ENCODE measurements at regions not wholly inside any gene's neighbourhood (a gene's known extent, or its start where the extent isn't known, plus 50 kb on each side); places are given as distances from the start of the nearest gene placed in this dataset.

- CTCF ChIA-PET, result no interaction called here
- intact Hi-C loops (cut with micrococcal nuclease), result no loop called here
- Mint-ChIP-seq H3K4me1 (ENCODE audit: low read depth) (no peaks in the 10 kb centered on the region), H3K36me3 (ENCODE audit: low read depth) (no peaks in the 10 kb centered on the region), H3K4me3 (no peak overlapping the region), H3K27me3 (ENCODE audit: low read depth) (no peaks in the 10 kb centered on the region), H3K27ac (no peak overlapping the region), H3K9me3 (no peaks in the 10 kb centered on the region)
- DNase-seq, result no peak
Measured at GRCh38 chr2:33877348-33878016, 278.4 kb upstream of the FAM98A start.

GRCh38 chr2:33873076-33873605, 274.0 kb upstream of the FAM98A start:
- no peak overlapping the region for H3K4me3 Mint-ChIP-seq
- H3K36me3 Mint-ChIP-seq (ENCODE audit: low read depth), result no peaks in the 10 kb centered on the region
- no peaks in the 10 kb centered on the region for H3K4me1 Mint-ChIP-seq (ENCODE audit: low read depth)
- no peaks in the 10 kb centered on the region for H3K27me3 Mint-ChIP-seq (ENCODE audit: low read depth)
- CTCF ChIA-PET, result no interaction called here
- no peak overlapping the region for H3K27ac Mint-ChIP-seq
- intact Hi-C loops (cut with micrococcal nuclease), result no loop called here
- peaks cover 11% of the 10 kb centered on the region for H3K9me3 Mint-ChIP-seq
- no peak for DNase-seq

- DNase-seq, result no peak
- no peak overlapping the region for H3K27ac Mint-ChIP-seq
- intact Hi-C loops (cut with micrococcal nuclease), result no loop called here
- CTCF ChIA-PET, result no interaction called here
- peaks cover 2% of the 10 kb centered on the region for H3K9me3 Mint-ChIP-seq
- peaks cover 7% of the 10 kb centered on the region for H3K4me1 Mint-ChIP-seq (ENCODE audit: low read depth)
- no peaks in the 10 kb centered on the region for H3K27me3 Mint-ChIP-seq (ENCODE audit: low read depth)
- H3K36me3 Mint-ChIP-seq (ENCODE audit: low read depth), result no peaks in the 10 kb centered on the region
- no peak overlapping the region for H3K4me3 Mint-ChIP-seq
Measured at GRCh38 chr2:33859811-33860461, 260.8 kb upstream of the FAM98A start.

GRCh38 chr2:33859176-33859575, 260.1 kb upstream of the FAM98A start:
- no peak overlapping the region for H3K4me3 Mint-ChIP-seq
- intact Hi-C loops (cut with micrococcal nuclease), result no loop called here
- CTCF ChIA-PET, result no interaction called here

GRCh38 chr2:33848486-33848885, 249.4 kb upstream of the FAM98A start:
- CTCF ChIA-PET, result no interaction called here
- Mint-ChIP-seq H3K4me3 (no peak overlapping the region), H3K27ac (no peak overlapping the region), H3K27me3 (ENCODE audit: low read depth) (no peaks in the 10 kb centered on the region), H3K4me1 (ENCODE audit: low read depth) (no peaks in the 10 kb centered on the region), H3K36me3 (ENCODE audit: low read depth) (peaks cover 1% of the 10 kb centered on the region), H3K9me3 (peaks cover 16% of the 10 kb centered on the region)
- no peak for DNase-seq
- intact Hi-C loops (cut with micrococcal nuclease), result no loop called here

More at GRCh38 chr2:33859176-33859575, 260.1 kb upstream of the FAM98A start:
- DNase-seq, result no peak
- Mint-ChIP-seq H3K9me3 (peaks cover 4% of the 10 kb centered on the region), H3K36me3 (ENCODE audit: low read depth) (no peaks in the 10 kb centered on the region), H3K4me1 (ENCODE audit: low read depth) (peaks cover 7% of the 10 kb centered on the region), H3K27ac (no peak overlapping the region), H3K27me3 (ENCODE audit: low read depth) (no peaks in the 10 kb centered on the region)

- Mint-ChIP-seq H3K4me3 (no peak overlapping the region), H3K27me3 (ENCODE audit: low read depth) (no peaks in the 10 kb centered on the region), H3K4me1 (ENCODE audit: low read depth) (no peaks in the 10 kb centered on the region), H3K36me3 (ENCODE audit: low read depth) (no peaks in the 10 kb centered on the region), H3K27ac (no peak overlapping the region), H3K9me3 (peaks cover 2% of the 10 kb centered on the region)
- DNase-seq, result no peak
- CTCF ChIA-PET, result no interaction called here
- intact Hi-C loops (cut with micrococcal nuclease), result no loop called here
Measured at GRCh38 chr2:33839791-33840190, 240.7 kb upstream of the FAM98A start.

GRCh38 chr2:33836628-33837027, 237.5 kb upstream of the FAM98A start:
- Mint-ChIP-seq H3K4me1 (ENCODE audit: low read depth) (no peaks in the 10 kb centered on the region), H3K27ac (no peak overlapping the region)

GRCh38 chr2:33835911-33836310, 236.8 kb upstream of the FAM98A start:
- Mint-ChIP-seq H3K9me3 (peaks cover 2% of the 10 kb centered on the region), H3K27ac (no peak overlapping the region), H3K4me3 (no peak overlapping the region), H3K4me1 (ENCODE audit: low read depth) (no peaks in the 10 kb centered on the region), H3K36me3 (ENCODE audit: low read depth) (no peaks in the 10 kb centered on the region), H3K27me3 (ENCODE audit: low read depth) (no peaks in the 10 kb centered on the region)
- intact Hi-C loops (cut with micrococcal nuclease), result no loop called here
- no peak for DNase-seq
- CTCF ChIA-PET, result no interaction called here

More at GRCh38 chr2:33836628-33837027, 237.5 kb upstream of the FAM98A start:
- Mint-ChIP-seq H3K36me3 (ENCODE audit: low read depth) (no peaks in the 10 kb centered on the region), H3K27me3 (ENCODE audit: low read depth) (no peaks in the 10 kb centered on the region), H3K4me3 (no peak overlapping the region), H3K9me3 (peaks cover 2% of the 10 kb centered on the region)
- intact Hi-C loops (cut with micrococcal nuclease), result no loop called here
- no peak for DNase-seq
- CTCF ChIA-PET, result no interaction called here

GRCh38 chr2:33822964-33823363, 223.9 kb upstream of the FAM98A start:
- CTCF ChIA-PET, result no interaction called here
- H3K4me1 Mint-ChIP-seq (ENCODE audit: low read depth), result no peaks in the 10 kb centered on the region
- DNase-seq, result no peak
- H3K27ac Mint-ChIP-seq, result no peak overlapping the region
- no peak overlapping the region for H3K4me3 Mint-ChIP-seq
- H3K27me3 Mint-ChIP-seq (ENCODE audit: low read depth), result no peaks in the 10 kb centered on the region
- peaks cover 1% of the 10 kb centered on the region for H3K36me3 Mint-ChIP-seq (ENCODE audit: low read depth)
- H3K9me3 Mint-ChIP-seq, result peaks cover 4% of the 10 kb centered on the region
- intact Hi-C loops (cut with micrococcal nuclease), result no loop called here

- intact Hi-C loops (cut with micrococcal nuclease), result no loop called here
- Mint-ChIP-seq H3K36me3 (ENCODE audit: low read depth) (no peaks in the 10 kb centered on the region), H3K4me3 (no peak overlapping the region), H3K27ac (no peak overlapping the region), H3K9me3 (no peaks in the 10 kb centered on the region), H3K27me3 (ENCODE audit: low read depth) (no peaks in the 10 kb centered on the region), H3K4me1 (ENCODE audit: low read depth) (no peaks in the 10 kb centered on the region)
- CTCF ChIA-PET, result no interaction called here
- no peak for DNase-seq
Measured at GRCh38 chr2:33812707-33813106, 213.6 kb upstream of the FAM98A start.

- intact Hi-C loops (cut with micrococcal nuclease), result no loop called here
- Mint-ChIP-seq H3K36me3 (ENCODE audit: low read depth) (no peaks in the 10 kb centered on the region), H3K27ac (no peak overlapping the region), H3K9me3 (no peaks in the 10 kb centered on the region), H3K4me3 (no peak overlapping the region), H3K4me1 (ENCODE audit: low read depth) (no peaks in the 10 kb centered on the region), H3K27me3 (ENCODE audit: low read depth) (no peaks in the 10 kb centered on the region)
- no peak for DNase-seq
- CTCF ChIA-PET, result no interaction called here
Measured at GRCh38 chr2:33810046-33810835, 211.1 kb upstream of the FAM98A start.

GRCh38 chr2:33806041-33806440, 206.9 kb upstream of the FAM98A start:
- CTCF ChIA-PET, result no interaction called here
- intact Hi-C loops (cut with micrococcal nuclease), result no loop called here
- DNase-seq, result no peak
- H3K27me3 Mint-ChIP-seq (ENCODE audit: low read depth), result no peaks in the 10 kb centered on the region
- no peaks in the 10 kb centered on the region for H3K4me1 Mint-ChIP-seq (ENCODE audit: low read depth)
- no peaks in the 10 kb centered on the region for H3K9me3 Mint-ChIP-seq
- H3K36me3 Mint-ChIP-seq (ENCODE audit: low read depth), result no peaks in the 10 kb centered on the region
- H3K4me3 Mint-ChIP-seq, result no peak overlapping the region
- H3K27ac Mint-ChIP-seq, result no peak overlapping the region

- intact Hi-C loops (cut with micrococcal nuclease), result no loop called here
- no peak for DNase-seq
- no peaks in the 10 kb centered on the region for H3K36me3 Mint-ChIP-seq (ENCODE audit: low read depth)
- CTCF ChIA-PET, result no interaction called here
- no peaks in the 10 kb centered on the region for H3K27me3 Mint-ChIP-seq (ENCODE audit: low read depth)
- no peak overlapping the region for H3K4me3 Mint-ChIP-seq
- no peak overlapping the region for H3K27ac Mint-ChIP-seq
- no peaks in the 10 kb centered on the region for H3K4me1 Mint-ChIP-seq (ENCODE audit: low read depth)
- H3K9me3 Mint-ChIP-seq, result no peaks in the 10 kb centered on the region
Measured at GRCh38 chr2:33804155-33804554, 205.1 kb upstream of the FAM98A start.

All from activated naive CD4-positive, alpha-beta T cell treated with anti-CD3 and anti-CD28 coated beads for 36 hours (primary cell).